GM04504 (cell line): ENCODE measurements at regions not wholly inside any gene's neighbourhood (a gene's known extent, or its start where the extent isn't known, plus 50 kb on each side); places are given as distances from the start of the nearest gene placed in this dataset.
"Not testable (repeated sequence)": the region's sequence is repeated elsewhere in the genome, so short reads cannot be mapped to it uniquely, and the experiment has no call there.

Source experiments
- DNase-seq: peaks from one replicate; pipeline ENCODE4 v3.0.0-alpha.2; 2012; ENCODE audit warnings: low read depth

DNA sequence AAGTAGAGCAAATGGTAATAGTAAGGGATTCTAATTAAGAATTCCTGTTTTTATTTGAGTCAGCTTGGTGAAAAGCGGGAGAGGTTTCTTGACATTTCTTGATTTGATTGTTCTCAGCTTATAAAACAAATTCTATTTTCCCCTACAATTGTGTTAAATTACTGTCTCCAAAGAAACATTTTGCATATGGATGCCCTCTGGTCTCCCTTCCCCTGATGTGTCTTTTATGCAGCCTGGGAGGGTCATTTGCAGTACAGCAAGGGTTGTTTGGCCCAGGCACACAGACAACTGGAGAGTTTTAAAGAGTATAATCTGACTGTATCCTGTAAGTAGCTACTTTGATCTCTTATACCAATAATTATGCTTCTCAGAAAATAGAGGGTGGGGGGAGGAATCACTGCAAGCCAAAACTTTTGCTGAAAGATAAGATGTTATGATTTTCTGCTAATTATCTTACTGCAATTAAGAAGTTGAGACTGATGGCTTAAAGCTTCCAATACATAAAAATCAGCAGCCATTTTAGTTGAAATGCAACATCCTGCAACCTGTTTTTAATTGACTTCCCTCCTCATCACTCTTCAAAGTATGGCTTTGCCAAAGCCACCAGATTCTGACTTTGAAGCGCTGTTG, 204.1 kb upstream of the SEMA6A start:
- no peak for DNase-seq

DNA sequence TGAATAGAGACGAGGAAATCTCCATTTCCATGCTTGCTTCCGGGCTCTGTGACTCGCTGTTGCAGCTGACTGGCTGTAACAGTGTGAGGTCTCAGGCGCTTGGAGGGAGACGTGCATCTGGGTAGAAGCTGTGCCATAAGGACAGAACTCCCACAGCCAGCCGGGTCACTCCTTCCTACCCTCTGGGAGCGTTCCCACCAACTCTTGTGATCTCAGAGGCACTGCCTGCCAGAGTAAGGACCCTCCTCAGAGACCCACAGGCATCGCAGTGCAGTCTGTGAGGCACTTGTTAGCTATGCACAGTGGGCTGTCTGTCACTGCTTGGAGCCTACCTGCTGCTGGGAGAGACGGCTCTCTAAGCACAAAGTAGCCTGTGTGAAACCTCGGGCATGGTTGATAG, 203.4 kb upstream of the SEMA6A start:
- no peak for DNase-seq

DNA sequence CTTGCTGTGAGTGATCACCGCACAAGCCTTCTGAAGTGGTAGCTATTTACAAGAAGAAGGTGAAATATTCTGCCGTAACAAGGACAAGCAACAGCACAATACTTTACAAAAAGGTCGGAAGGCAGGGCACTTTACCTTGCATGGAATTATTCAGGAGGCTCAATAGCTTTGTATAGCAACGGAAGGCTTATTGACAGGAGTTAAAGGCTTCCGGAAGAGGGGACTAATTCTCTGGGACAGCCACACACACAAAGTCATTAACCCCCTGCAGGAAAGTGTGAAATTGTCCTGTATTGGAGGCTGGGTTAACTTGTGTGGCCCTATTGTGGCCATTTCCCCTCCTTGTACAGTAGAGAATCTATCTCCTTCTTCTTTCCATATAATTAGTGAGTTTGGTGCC, 199.3 kb upstream of the SEMA6A start:
- DNase-seq, result no peak

DNA sequence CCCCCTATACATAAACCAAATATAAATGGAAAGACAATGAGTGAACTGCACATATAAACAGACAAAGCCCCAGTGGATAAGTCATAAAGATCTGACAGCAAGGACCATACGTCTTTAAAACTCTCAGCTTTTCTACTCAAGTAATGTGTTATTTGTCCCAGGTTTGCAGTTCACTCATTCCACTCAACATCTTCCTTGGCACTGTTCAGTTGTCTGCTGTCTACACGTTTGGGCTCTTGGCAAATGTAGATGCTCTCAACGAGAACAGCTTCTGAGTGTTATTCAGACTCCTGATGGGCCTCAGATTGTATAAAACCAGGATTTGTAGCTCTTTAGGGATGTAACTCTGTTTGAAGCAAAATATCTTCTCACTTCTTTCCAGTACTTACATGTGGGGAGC, 198.2 kb upstream of the SEMA6A start:
- no peak for DNase-seq

DNA sequence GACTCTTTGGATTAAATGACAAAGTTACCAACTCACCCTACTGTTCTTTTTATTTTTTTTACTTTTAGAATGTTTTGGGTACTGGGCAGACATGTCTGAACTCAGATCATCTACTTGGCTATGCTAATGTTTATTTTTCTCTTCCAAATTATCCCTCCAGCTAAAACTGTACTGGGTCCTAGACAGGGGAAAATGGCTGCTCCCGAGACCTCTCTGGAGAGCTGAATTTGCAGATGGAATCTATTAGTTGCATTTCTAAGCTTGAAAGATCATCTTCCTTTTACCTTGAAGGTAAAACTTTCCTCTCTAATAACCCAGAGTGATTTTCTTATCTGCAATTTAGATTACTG, 197.5 kb upstream of the SEMA6A start:
- DNase-seq, result no peak

DNA sequence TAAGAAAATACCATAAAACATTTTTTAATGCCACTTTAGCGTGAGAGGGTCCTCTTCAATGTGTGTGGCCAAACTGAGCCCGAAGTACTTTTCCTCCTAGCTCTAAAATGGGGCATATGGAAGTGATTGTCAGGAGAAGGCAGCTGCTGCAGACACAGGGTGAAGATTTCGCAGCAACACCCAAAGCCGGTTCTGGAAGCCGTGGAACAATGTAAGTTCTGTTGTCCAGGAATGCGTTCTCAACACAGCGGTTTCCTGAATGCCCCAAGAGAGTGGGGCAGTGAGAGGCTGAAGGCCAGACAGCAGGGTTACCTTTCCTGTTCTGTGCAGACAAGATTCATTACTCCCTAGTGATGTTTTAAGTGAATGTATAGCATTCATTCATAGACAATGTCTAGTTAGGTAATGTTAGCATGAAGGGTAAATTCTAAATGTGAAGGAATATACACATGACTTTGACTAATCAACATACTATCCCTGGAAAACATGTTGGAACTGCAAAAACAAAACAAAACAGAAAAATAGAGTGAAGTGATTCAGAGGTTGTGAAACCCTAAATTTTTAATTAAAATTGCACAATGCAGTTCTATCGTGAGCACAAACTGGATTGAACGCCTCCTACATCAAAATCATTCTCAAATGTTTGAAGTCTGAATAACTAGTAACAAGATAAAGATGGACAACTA, 197.0 kb upstream of the SEMA6A start:
- no peak for DNase-seq

DNA sequence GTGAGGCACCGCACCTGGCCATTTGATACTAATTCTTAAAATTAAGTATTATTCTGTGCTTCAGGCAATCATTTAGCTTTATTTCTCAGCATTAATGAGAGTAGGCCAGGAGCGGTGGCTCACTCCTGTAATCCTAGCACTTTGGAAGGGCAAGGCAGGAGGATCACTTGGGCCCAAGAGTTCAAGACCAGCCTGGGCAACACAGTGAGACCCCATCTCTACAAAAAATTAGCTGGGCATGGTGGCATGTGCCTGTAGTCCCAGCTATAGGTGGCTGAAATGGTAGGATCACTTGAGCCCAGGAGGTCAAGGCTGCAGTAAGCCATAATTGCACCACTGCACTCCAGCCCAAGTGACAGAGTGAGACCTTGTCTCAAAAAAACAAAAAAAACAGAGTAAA, 195.3 kb upstream of the SEMA6A start:
- DNase-seq, result not testable (repeated sequence)

DNA sequence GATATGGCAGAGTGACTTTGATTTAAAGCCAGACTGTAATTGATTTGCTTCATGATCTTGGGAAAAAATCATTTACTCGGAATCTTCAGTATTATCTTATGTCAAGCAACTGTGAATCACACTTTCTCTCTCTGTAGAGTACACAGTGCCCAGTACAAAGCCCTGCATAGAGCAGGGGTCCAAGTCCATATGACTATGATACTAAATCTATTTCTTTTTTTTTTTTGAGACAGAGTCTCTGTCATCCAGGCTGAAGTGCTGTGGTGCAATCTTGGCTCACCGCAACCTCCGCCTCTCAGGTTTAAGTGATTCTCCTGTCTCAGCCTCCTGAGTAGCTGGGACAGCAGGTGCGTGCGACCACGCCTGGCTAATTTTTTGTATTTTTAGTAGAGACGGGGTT, 194.8 kb upstream of the SEMA6A start:
- no peak for DNase-seq

DNA sequence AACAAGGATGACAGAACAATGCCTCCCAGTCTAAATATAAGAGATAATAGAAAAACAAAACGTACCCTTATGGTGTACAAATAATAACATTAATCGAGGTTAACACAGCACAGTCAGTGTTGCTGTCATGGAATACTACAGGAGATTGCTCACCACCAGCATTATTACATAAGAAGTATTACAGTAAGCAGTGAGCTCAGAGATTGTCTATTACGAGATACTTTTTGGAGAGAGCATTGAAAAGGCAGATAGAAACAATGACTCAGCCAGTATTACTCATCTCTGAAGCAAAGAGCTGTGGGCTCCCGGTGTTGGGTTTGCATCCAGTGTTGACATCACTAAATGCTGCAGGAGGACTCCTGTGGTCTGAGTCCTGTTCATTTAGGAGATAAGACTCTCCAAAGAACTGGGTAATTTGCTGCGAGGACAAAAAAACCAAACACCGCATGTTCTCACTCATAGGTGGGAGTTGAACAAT, 191.9 kb upstream of the SEMA6A start:
- no peak for DNase-seq

DNA sequence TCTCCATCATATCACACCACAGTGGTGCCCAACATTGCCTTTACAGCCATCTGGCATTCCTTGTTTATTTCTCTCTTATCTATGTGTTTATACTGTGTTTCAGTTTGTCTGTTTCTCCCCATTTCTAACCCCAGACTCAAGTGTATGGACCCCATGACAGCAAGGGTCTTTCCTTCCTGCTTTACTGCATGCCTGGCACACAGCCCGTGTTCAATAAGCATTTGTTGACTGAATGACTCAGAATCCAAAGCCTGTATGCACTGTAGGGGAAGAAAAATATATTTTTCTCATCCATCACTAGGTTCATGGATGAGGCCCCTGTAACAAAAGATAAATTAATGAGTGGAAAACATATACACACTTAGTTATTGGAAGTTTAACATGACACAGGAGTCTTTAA, 190.8 kb upstream of the SEMA6A start:
- DNase-seq, result no peak

DNA sequence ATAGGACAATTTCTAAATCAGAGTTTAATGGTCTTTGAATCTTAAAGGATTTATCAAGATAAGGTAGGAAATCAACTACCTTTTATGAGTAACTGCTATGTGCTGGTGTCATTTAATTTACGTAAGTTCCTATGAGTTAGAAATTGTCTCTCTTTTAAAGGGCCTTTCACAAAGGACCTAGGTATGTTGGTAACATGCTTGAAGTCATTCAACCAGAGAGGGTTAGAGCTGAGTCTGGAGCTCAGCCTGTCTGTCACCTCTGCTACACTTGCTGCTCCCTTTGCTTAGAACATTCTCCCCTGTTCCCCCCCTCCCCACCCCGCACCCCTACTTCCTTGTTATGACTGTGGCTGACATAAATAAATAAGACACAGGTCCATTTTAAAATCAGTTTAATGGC, 190.3 kb upstream of the SEMA6A start:
- no peak for DNase-seq

DNA sequence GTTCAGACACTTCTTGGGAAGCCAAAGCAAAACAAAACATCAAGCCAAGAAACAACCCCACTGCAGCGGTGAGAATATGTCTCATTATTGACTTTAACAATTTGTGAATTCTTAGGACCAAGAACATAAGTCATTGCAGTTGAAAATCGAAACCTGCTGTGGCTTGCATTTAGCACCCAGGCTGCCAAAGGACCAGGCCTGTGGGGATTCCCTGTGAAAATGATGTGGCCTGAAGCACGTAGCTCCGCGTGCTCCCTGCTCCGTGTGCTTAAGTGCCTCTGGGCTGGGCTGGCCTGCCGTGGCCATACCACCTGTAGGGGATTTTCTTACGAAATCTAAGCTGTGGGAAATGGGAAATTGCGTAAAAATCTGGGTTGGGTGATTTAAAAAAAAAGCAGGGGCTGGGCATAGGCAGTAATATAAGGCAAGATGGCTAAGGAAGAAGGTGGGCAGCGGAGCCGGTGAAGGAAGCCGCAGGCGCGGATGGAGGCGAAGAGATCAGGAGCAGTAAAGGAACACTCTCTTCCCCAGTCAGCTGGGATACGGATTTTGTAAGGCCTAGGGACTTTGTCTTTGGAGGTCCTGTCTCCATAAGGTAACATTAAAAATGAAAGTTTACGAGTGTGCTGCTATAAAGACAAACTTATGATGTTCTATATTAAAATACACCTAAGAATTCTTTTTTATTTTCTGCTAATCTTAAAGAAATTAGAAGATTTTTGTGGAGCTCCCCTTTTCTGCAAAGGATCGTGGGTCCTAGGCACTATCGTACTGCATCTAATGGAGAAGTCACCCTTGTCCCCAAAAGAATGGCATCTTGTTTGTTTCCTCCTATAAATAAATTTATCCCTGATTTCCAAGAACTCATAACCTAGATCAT, 189.6 kb upstream of the SEMA6A start:
- DNase-seq, result no peak

DNA sequence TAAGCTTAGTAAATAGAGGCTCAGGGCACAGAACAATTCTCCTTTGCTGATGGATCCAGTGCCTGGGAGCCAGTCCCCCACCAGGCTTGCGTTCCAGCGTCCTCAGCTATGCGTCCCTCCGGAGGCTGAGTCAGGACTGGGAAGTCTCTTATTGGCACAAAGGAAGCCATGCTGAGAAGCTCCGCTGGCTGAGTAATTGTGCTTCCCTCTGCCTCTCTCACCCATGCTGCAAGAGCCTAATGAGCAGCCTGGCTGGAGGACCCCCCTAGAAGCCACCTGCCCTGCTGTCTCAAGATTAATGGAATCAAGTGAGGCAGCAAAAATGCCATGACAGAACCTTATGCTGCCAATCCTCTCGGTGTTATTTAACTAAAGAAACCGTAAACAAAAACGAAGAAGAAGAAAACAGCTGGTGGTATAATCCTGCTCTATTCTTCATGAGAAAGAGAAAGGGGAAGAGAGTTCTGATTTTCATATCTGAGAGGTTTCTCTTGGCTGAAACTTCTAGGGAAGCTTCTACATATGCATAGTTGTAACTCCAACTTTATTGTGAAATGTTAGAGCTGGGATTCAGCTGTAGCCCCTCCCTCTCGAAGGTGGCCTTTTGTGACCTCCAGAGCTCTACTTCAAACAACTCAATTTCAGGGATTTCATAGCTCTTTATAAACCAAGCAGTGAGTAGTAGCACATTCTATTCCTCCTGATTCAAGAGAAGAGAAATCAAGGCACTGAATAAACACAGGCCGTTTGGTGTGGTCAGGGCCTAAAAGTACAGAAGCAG, 185.4 kb upstream of the SEMA6A start:
- DNase-seq, result no peak

DNA sequence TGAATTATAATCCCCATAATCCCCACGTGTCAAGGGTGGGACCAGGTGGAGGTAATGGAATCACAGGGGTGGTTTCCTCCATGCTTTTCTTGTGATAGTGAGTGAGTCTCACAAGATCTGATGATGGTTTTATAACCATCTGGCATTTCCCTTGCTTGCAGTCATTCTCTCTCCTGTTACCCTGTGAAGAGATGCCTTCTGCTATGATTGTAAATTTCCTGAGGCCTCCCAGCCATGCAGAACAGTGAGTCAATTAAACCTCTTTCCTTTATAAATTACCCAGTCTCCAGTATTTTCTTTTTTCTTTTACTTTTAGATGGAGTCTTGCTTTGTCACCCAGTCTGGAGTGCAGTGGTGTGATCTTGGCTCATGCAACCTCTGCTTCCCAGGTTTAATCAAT, 182.7 kb upstream of the SEMA6A start:
- DNase-seq, result no peak

DNA sequence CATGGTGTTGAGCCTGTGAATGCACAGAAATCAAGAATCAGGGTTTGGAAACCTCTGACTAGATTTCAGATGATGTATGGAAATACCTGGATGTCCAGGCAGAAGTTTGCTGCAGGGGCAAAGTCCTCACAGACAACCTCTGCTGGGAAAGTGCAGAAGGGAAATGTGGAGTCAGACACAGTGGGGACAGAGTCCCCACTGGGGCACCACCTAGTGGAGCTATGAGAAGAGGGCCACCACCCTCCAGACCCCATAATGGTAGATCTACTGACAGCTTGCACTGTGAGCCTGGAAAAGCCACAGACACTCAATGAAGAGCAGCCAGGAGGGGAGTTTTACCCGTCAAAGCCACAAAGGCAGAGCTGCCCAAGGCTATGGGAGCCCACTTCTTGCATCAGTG, 181.9 kb upstream of the SEMA6A start:
- no peak for DNase-seq

DNA sequence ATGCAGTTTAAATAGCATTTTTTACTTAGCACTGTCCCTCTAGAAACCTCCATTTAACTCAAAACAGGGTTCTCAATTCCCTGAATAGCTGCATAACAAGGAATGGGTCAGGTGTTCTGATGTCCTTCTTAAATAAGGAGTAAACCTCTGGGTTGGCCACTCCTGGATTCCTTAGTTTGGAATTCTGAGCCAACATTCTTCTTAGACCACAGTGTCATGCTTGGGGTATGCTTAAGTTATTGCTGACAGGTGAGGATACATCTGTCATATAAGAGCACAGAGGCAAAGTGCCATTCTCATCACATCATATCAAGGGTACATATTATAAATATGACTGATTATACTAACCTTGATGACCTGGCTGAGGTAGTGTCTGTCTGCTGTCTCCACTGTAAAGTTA, 179.9 kb upstream of the SEMA6A start:
- no peak for DNase-seq

DNA sequence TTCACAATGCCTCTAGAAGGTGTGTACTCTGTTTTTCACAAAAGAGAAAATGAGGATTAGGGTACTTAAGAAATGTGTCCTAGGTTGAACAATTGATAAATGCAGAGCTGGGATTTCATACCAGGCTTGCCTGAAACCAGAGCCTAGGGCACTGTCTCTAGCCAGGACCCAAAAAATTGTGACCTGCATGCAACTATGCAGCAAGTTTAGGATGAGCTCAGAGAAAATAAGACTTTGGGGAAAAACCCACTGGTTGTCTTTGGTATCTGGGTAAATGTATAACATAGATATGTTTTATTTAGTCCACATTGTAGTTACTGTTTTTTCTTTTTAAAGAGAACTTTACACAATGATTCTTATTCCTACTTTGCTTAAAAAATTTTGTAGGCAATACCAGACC, 177.1 kb upstream of the SEMA6A start:
- DNase-seq, result no peak

DNA sequence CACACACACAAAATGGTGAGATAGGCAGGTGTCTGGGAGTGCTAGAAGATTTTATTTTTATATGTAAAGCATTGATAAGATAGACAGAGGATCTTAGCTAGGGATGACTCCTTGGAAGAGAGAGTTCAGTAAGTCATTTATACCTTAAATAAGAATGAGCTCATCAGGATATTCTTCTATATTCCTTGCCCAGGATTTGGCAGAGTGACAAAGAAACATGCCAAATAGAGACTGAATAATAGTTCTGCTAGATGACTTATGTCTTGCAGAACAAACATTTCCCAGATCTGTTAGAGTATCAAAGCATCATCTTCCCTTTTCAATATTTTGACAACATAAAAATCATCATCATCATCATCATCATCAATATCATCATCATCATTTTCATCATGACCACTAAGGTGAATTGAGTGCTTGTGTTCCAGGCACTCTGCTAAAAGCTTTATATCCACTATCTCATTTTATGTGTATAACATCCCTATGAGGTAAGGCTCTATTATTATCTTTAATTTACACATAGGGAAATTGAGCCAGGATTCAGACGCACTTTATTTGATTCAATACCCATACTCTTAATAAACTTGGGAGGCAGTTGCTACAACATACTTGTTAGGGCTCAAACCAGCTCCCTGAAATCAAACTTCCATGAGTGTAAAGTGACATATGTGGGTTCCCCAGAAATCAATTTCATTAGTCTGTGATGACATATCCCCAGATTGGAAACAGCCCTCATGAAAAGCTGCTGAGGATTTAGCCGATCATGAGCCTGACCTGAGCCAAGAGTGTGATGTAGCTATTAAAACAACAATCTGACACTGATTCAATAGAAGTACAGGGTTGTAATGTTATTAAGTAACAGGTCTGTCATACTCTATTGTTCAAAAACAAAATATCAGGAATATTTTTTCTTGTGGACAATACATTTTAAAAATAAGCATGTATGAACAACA, 176.3 kb upstream of the SEMA6A start:
- DNase-seq, result no peak

DNA sequence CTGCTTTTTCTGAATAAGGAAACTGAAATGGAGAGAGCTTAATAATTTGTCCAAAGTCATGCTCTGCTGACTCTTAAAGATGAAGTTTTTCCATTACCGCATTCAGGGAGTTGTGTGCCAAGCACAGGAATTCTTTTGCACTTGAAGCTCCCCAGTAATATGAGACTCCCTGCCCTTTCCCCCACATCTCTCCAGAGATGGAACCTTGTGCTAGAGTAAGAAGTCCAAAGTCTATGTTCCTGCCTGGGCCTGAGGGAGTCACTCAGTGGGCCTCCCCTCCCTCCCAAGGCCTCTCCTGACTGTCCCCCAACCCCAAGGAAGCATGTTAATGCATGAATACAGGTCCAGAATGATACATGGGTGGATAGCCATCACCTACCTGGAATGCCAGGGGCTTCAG, 173.3 kb upstream of the SEMA6A start:
- DNase-seq, result no peak

DNA sequence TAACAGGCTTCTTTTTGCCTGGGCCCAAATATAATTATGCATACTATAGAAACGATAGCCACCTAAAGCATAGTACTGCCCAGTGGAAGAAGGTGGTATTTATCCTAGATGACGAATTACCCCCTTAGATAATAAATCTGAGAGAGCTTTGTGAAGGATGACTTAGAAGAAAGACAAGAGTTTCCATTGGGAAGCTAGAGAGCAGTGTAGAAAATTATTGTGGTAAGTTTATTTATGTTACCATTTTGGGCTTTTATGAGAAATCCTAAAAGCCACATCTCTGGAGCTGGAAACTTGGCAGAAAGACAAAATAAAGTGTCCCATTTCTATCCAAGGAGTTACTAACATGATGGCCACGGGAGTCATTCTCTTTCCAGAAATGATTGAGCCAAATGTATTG, 172.0 kb upstream of the SEMA6A start:
- no peak for DNase-seq

DNA sequence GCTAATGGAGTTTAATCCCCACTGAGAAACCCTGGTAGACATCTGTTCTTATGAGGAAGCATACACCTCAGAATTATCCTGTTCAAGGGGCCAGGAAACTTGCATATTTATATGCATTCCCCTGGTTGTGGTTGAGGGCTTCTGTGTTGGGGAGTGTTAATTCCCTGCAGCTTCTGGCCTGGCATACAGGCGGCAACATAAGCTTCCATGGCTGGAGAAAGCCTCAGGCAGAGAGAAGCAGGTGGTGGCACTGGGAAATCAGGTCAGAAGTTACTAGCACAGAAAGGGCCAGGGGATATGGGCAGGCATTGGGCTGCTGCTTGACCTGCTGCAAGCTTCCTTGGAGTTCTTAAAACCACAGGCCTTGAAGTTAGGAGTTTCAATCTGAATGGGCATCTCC, 166.1 kb upstream of the SEMA6A start:
- no peak for DNase-seq
